PC-3 (cell line): ENCODE measurements at regions not wholly inside any gene's neighbourhood (a gene's known extent, or its start where the extent isn't known, plus 50 kb on each side); places are given as distances from the start of the nearest gene placed in this dataset.

Experiments used
- EZH2 ChIP-seq: fragments of 300-600 bp; sonication (generic); IDR thresholded peaks from one replicate; pipeline ENCODE4 v1.6.1; 2017; ENCODE audit warnings: antibody characterized with exemption, mild to moderate bottlenecking, low read length; ENCODE audit not compliant: unreplicated experiment
- EZH2phosphoT487 ChIP-seq: fragments of 300-600 bp; sonication (generic); IDR thresholded peaks from 2 replicates; pipeline ENCODE4 v1.6.1; 2018; ENCODE audit warnings: mild to moderate bottlenecking, antibody characterized with exemption, low read length, borderline replicate concordance
- TF ChIP-seq, protein P1 (sequence below): fragments of 300-600 bp; sonication (generic); conservative IDR thresholded peaks from 2 replicates; pipeline ENCODE4 v1.5.1; 2017; ENCODE audit warnings: antibody characterized with exemption, low read depth, mild to moderate bottlenecking, low read length

DNA sequence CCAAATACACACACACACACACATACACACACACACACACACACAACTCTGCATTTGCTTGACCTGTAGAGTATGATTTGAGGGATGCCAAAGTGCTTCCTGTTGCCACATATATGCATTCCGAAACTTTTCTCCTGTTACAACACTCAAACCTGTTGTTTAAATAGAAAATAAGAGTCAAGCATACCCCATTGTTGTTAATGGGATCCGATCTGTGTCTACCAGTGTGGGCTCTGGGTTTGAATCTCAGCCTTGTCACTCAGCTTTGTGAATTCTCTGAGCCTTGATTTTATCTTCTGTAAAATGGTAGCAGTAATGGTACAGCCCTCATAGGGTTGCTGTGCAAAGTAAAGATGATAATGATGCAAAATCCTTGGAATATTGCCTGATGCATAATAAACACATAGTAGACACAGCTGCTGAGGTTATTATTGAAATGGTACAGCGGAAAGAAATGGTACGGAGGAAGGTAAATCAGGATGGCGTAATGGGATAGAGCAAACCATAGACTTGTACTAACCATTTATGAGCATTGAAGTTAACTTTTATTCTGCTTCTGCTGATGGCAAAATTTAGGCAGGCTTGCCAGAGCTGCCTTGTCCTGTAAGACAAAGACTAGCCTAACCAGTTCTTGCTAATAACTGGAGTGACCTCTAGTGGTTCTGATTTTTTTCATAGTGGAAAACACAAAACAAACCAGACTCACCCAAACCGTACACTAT, 113.5 kb upstream of the PHACTR1 start:
- TF ChIP-seq, protein P1, sequence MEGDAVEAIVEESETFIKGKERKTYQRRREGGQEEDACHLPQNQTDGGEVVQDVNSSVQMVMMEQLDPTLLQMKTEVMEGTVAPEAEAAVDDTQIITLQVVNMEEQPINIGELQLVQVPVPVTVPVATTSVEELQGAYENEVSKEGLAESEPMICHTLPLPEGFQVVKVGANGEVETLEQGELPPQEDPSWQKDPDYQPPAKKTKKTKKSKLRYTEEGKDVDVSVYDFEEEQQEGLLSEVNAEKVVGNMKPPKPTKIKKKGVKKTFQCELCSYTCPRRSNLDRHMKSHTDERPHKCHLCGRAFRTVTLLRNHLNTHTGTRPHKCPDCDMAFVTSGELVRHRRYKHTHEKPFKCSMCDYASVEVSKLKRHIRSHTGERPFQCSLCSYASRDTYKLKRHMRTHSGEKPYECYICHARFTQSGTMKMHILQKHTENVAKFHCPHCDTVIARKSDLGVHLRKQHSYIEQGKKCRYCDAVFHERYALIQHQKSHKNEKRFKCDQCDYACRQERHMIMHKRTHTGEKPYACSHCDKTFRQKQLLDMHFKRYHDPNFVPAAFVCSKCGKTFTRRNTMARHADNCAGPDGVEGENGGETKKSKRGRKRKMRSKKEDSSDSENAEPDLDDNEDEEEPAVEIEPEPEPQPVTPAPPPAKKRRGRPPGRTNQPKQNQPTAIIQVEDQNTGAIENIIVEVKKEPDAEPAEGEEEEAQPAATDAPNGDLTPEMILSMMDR: peak; percentile 78
- TF ChIP-seq EZH2: no peak
- no peak for TF ChIP-seq EZH2phosphoT487
